ENCODE measurements at regions not wholly inside any gene's neighbourhood (a gene's known extent, or its start where the extent isn't known, plus 50 kb on each side); places are given as distances from the start of the nearest gene placed in this dataset.
"Not testable (repeated sequence)": the region's sequence is repeated elsewhere in the genome, so short reads cannot be mapped to it uniquely, and the experiment has no call there.

DNA sequence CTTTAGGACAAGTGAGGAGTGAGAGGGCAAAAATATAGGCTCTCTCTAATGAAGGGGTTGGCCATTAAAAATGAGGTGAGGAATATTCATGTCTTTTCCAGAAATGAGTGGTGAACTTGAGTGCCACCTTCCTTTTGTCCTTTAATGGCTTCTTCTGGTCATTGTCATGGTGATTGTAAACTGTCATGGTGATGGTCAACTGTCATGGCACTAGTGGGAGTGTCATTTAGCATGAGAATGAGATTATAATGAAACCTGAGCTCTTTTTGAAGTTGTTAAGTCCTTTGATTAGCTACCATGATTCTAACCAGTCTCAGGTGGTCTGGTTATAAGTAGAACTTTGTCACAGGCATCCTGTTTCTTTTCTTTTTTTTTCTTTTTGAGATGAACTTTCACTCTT lies 524.4 kb downstream of the NEBL start (continued):
- TF ChIP-seq, protein P1, sequence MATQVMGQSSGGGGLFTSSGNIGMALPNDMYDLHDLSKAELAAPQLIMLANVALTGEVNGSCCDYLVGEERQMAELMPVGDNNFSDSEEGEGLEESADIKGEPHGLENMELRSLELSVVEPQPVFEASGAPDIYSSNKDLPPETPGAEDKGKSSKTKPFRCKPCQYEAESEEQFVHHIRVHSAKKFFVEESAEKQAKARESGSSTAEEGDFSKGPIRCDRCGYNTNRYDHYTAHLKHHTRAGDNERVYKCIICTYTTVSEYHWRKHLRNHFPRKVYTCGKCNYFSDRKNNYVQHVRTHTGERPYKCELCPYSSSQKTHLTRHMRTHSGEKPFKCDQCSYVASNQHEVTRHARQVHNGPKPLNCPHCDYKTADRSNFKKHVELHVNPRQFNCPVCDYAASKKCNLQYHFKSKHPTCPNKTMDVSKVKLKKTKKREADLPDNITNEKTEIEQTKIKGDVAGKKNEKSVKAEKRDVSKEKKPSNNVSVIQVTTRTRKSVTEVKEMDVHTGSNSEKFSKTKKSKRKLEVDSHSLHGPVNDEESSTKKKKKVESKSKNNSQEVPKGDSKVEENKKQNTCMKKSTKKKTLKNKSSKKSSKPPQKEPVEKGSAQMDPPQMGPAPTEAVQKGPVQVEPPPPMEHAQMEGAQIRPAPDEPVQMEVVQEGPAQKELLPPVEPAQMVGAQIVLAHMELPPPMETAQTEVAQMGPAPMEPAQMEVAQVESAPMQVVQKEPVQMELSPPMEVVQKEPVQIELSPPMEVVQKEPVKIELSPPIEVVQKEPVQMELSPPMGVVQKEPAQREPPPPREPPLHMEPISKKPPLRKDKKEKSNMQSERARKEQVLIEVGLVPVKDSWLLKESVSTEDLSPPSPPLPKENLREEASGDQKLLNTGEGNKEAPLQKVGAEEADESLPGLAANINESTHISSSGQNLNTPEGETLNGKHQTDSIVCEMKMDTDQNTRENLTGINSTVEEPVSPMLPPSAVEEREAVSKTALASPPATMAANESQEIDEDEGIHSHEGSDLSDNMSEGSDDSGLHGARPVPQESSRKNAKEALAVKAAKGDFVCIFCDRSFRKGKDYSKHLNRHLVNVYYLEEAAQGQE (IDR thresholded peaks at IDR 0.05) = no peak
- TF ChIP-seq, protein P2, sequence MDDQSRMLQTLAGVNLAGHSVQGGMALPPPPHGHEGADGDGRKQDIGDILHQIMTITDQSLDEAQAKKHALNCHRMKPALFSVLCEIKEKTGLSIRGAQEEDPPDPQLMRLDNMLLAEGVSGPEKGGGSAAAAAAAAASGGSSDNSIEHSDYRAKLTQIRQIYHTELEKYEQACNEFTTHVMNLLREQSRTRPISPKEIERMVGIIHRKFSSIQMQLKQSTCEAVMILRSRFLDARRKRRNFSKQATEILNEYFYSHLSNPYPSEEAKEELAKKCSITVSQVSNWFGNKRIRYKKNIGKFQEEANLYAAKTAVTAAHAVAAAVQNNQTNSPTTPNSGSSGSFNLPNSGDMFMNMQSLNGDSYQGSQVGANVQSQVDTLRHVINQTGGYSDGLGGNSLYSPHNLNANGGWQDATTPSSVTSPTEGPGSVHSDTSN (IDR thresholded peaks at IDR 0.05) = no peak
- TF ChIP-seq TP53 (CRISPR knock-in tag; IDR thresholded peaks at IDR 0.05) = no peak

DNA sequence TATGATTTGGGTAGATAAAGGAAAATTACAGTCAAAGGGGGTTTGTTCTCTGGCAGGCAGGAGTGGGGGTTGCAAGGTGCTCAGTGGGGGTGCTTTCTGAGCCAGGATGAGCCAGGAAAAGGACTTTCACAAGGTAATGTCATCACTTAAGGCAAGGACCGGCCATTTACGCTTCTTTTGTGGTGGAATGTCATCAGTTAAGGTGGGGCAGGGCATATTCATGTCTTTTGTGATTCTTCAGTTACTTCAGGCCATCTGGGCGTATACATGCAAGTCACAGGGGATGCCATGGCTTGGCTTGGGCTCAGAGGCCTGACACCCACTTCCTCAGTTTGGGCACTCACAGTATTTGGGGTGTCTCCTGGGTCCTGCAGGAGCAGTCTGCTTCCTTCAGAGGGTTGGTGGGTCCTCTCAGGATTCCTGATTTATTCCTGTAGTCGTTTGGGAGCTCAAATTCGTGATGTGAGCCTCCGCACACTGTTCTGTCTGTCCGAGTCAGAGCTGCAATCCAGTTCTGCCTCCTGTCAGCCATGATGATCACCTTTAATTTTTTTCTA lies 526.1 kb downstream of the NEBL start:
- H3K9me3 ChIP-seq; CTCF ChIA-PET; FAIRE-seq; ATAC-seq; DNase-seq (ENCODE audit: low read depth in 1 of 2, low spot score in 1 of 2); H3K4me1 ChIP-seq; H3K4me2 ChIP-seq; H3K4me3 ChIP-seq; POLR2A ChIA-PET; H3K27ac ChIP-seq: not testable (repeated sequence)
- WGBS (ENCODE audit: missing lambda C conversion rate) = 24% methylated on average over 7 of the region's 7 CpGs

DNA sequence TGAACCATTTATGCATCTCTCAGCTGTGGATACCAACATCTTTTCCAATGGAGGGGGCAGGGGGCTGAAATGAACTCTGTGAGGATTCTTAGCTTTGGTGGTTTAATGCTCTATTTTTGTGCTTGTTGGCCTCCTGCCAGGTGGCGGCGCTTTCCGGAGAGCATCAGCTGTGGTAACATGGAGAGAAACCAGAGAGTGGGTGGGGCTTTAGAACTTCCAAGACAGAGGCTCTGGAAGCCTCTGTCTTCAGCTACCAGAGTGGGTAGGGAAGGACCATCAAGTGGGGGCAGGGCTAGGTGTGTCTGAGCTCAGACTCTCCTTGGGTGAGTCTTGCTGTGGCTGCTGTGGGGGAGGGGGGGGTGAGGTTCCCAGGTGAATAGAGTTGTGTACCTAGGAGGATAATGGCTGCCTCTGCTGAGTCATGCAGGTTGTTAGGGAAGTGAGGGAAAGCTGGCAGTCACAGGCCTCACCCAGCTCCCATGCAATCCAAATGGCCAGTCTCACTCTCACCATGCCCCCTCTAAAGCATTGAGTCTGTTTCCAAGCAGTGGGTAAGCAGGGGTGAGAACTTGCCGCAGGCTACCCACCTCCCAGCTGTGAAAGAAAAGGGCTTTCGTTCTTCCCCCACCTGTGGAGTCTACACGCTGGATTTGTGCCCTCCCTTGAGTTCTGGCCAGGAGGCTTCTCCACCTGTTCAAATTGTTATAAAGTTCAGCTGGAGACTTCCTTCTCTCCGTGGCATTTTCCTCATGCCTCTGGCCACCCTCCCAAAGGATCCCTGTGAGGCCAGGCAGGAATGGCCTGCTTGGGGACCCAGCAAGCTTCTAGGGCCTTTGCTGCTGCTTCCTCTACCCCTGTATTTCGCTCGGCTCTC lies 527.0 kb downstream of the NEBL start:
- WGBS (ENCODE audit: missing lambda C conversion rate) = 55% methylated on average over 9 of the region's 9 CpGs
- Histone ChIP-seq H3K4me3 (no peak overlapping the region), H3K9me3 (no peaks in the 10 kb centered on the region), H3K4me2 (no peak overlapping the region), H3K27ac (no peak overlapping the region), H3K4me1 (no peaks in the 10 kb centered on the region)
- TF ChIP-seq EP300 (IDR thresholded peaks at IDR 0.05) = no peak
- TF ChIP-seq RARB (CRISPR knock-in tag; IDR thresholded peaks at IDR 0.05) = no peak
- TF ChIP-seq EHF (CRISPR knock-in tag; IDR thresholded peaks at IDR 0.05) = no peak
- no peak for TF ChIP-seq ZFP36 (IDR thresholded peaks at IDR 0.05; ENCODE audit: borderline replicate concordance, partially characterized antibody)
- no peak for TF ChIP-seq TP53 (CRISPR knock-in tag; IDR thresholded peaks at IDR 0.05)
- no peak for TF ChIP-seq SREBF2 (IDR thresholded peaks at IDR 0.05)
- TF ChIP-seq, protein P3, sequence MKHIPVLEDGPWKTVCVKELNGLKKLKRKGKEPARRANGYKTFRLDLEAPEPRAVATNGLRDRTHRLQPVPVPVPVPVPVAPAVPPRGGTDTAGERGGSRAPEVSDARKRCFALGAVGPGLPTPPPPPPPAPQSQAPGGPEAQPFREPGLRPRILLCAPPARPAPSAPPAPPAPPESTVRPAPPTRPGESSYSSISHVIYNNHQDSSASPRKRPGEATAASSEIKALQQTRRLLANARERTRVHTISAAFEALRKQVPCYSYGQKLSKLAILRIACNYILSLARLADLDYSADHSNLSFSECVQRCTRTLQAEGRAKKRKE (CRISPR knock-in tag; IDR thresholded peaks at IDR 0.05; ENCODE audit: low read depth) = no peak
- no peak for FAIRE-seq
- CTCF ChIA-PET = no interaction called here
- no peak for ATAC-seq
- POLR2A ChIA-PET = no interaction called here
- no peak for DNase-seq (ENCODE audit: low read depth in 1 of 2, low spot score in 1 of 2)

DNA sequence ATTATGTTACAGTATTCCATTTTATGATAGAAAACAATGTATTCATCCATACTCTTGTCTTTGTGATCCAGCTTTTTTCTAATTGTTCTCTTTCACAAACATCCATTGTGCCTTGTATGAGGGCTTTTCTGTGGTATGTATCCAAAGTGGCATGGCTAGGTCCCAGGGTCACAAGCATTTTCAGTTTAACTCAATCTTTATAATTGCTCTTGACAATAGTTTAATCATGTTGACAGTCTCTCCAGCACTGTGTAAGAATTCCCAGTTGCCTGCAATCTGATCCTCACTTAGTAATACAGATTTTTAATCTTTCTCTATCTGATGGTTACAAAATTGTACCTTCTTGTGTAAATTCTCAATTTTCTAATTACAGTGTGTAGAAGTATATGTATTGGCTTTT lies 533.4 kb downstream of the NEBL start:
- Histone ChIP-seq H3K4me3 (no peak overlapping the region), H3K27ac (no peak overlapping the region), H3K9me3 (no peaks in the 10 kb centered on the region), H3K4me1 (no peaks in the 10 kb centered on the region), H3K4me2 (no peak overlapping the region)
- DNase-seq (ENCODE audit: low read depth in 1 of 2, low spot score in 1 of 2) = no peak
- FAIRE-seq = no peak
- CTCF ChIA-PET = no interaction called here
- no peak for ATAC-seq
- TF ChIP-seq EHF (CRISPR knock-in tag; IDR thresholded peaks at IDR 0.05) (no peak), CEBPB (IDR thresholded peaks at IDR 0.05) (no peak), JUNB (IDR thresholded peaks at IDR 0.05) (no peak), FOSB (CRISPR knock-in tag; IDR thresholded peaks at IDR 0.05) (no peak), ESRRA (IDR thresholded peaks at IDR 0.05; ENCODE audit: borderline replicate concordance, low read length) (no peak)
- TF ChIP-seq, protein P4, sequence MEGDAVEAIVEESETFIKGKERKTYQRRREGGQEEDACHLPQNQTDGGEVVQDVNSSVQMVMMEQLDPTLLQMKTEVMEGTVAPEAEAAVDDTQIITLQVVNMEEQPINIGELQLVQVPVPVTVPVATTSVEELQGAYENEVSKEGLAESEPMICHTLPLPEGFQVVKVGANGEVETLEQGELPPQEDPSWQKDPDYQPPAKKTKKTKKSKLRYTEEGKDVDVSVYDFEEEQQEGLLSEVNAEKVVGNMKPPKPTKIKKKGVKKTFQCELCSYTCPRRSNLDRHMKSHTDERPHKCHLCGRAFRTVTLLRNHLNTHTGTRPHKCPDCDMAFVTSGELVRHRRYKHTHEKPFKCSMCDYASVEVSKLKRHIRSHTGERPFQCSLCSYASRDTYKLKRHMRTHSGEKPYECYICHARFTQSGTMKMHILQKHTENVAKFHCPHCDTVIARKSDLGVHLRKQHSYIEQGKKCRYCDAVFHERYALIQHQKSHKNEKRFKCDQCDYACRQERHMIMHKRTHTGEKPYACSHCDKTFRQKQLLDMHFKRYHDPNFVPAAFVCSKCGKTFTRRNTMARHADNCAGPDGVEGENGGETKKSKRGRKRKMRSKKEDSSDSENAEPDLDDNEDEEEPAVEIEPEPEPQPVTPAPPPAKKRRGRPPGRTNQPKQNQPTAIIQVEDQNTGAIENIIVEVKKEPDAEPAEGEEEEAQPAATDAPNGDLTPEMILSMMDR (IDR thresholded peaks at IDR 0.05) = no peak
- POLR2A ChIA-PET = no interaction called here

Data from A549 (cell line).